H1 (cell line): ENCODE measurements at regions not wholly inside any gene's neighbourhood (a gene's known extent, or its start where the extent isn't known, plus 50 kb on each side); places are given as distances from the start of the nearest gene placed in this dataset.

Experiments used
- CTCF ChIA-PET: fragments of 300-600 bp; sonication (Branson Sonifier 250); formaldehyde crosslinking; loops from one replicate; lab custom pipeline; 2021; ENCODE audit not compliant: partially characterized antibody; lab: Charles Lee
- POLR2A ChIA-PET: fragments of 300-600 bp; sonication (Branson Sonifier 250); formaldehyde crosslinking; loops from one replicate; lab custom pipeline; 2021; ENCODE audit warnings: inconsistent platforms; ENCODE audit not compliant: partially characterized antibody; lab: Charles Lee
- DNase-seq, 2 experiments: peaks; one replicate each; pipeline versions ENCODE4 v3.0.0 to v3.0.0-alpha.2; 2010 to 2022; ENCODE audit warnings: low spot score in 2 of 2, low read depth in 1 of 2, mixed read lengths in 1 of 2
- FAIRE-seq: peaks from 2 replicates; lab custom pipeline; 2011; peaks lifted over from hg19 to GRCh38; lab: Jason Lieb, UNC
- H2AFZ ChIP-seq: 2 replicates; pipeline ENCODE4 v1.8.1; 2012; ENCODE audit warnings: low read length, inconsistent platforms
- H2AK5ac ChIP-seq: 2 replicates; pipeline ENCODE4 v1.6.1; 2013; ENCODE audit warnings: low read depth, low read length
- H2BK120ac ChIP-seq: replicated peaks from 2 replicates; pipeline ENCODE3; 2013; ENCODE audit warnings: low read depth, low read length, inconsistent platforms
- H2BK12ac ChIP-seq: 2 replicates; pipeline ENCODE4 v1.6.1; 2013; ENCODE audit warnings: low read depth, low read length
- H2BK15ac ChIP-seq: 2 replicates; pipeline ENCODE4 v1.6.1; 2013; ENCODE audit warnings: low read length
- H2BK20ac ChIP-seq: 2 replicates; pipeline ENCODE4 v1.6.1; 2013; ENCODE audit warnings: low read length
- H2BK5ac ChIP-seq: 2 replicates; pipeline ENCODE4 v1.6.1; 2013; ENCODE audit warnings: low read depth, low read length
- H3K14ac ChIP-seq: 2 replicates; pipeline ENCODE4 v1.6.1; 2013; ENCODE audit warnings: inconsistent platforms; ENCODE audit not compliant: insufficient read length
- H3K18ac ChIP-seq: 2 replicates; pipeline ENCODE4 v1.6.1; 2013; ENCODE audit warnings: low read length; ENCODE audit errors: extremely low read depth
- H3K23ac ChIP-seq: 2 replicates; pipeline ENCODE4 v1.6.1; 2013; ENCODE audit warnings: inconsistent platforms; ENCODE audit not compliant: insufficient read length
- H3K23me2 ChIP-seq: 2 replicates; pipeline ENCODE4 v1.6.1; 2013; ENCODE audit warnings: low read depth, low read length
- H3K27ac ChIP-seq: 2 replicates; pipeline ENCODE4 v1.6.1; 2011; ENCODE audit warnings: low read depth, low read length, inconsistent platforms
- H3K27me3 ChIP-seq, 4 experiments: replicated peaks in 1 of 4; 1 replicate in 1 of 4; 2 replicates in 3 of 4; pipeline versions ENCODE4 v1.6.1 to v1.8.1; 2011 to 2013; ENCODE audit warnings: low read length in 3 of 4, mild to moderate bottlenecking in 3 of 4, inconsistent platforms in 2 of 4, mixed read lengths in 2 of 4, moderate library complexity in 1 of 4; ENCODE audit not compliant: control insufficient read depth in 3 of 4, insufficient read depth in 3 of 4; ENCODE audit errors: extremely low read depth in 1 of 4
- H3K36me3 ChIP-seq, 4 experiments: 2 replicates each; pipeline versions ENCODE4 v1.6.1 to v1.8.1; 2011 to 2013; ENCODE audit warnings: mild to moderate bottlenecking in 4 of 4, low read length in 3 of 4, moderate library complexity in 2 of 4, control low read depth in 1 of 4, inconsistent platforms in 1 of 4; ENCODE audit not compliant: insufficient read depth in 4 of 4, control insufficient read depth in 2 of 4
- H3K4ac ChIP-seq: replicated peaks from 2 replicates; pipeline ENCODE3; 2013; ENCODE audit warnings: low read length, low read depth, mixed read lengths, inconsistent platforms; ENCODE audit not compliant: insufficient read length
- H3K4me1 ChIP-seq, 4 experiments: replicated peaks in 1 of 4; 1 replicate in 1 of 4; 2 replicates in 3 of 4; pipeline versions ENCODE4 v1.6.1 to v1.8.1; 2011 to 2013; ENCODE audit warnings: low read length in 3 of 4, inconsistent platforms in 2 of 4, mixed read lengths in 1 of 4; ENCODE audit not compliant: insufficient read depth in 4 of 4, control insufficient read depth in 3 of 4
- H3K4me2 ChIP-seq, 2 experiments: 2 replicates each; pipeline versions ENCODE4 v1.6.1 to v1.8.1; 2011 to 2013; ENCODE audit warnings: low read depth in 2 of 2, low read length in 2 of 2, control low read depth in 1 of 2, inconsistent platforms in 1 of 2, mild to moderate bottlenecking in 1 of 2; ENCODE audit not compliant: insufficient read depth in 1 of 2
- H3K4me3 ChIP-seq, 4 experiments: fragments of 200-600, 300-600 bp in 1 of 4; sonication (generic), shearing (Covaris generic), sonication (Bioruptor Twin) in 1 of 4; 2 replicates each; pipeline versions ENCODE4 v1.5.1 to v1.8.1; 2011 to 2016; ENCODE audit warnings: low read length in 4 of 4, low read depth in 3 of 4, control low read depth in 2 of 4, inconsistent platforms in 2 of 4, mild to moderate bottlenecking in 2 of 4, mixed read lengths in 1 of 4, moderate library complexity in 1 of 4; ENCODE audit not compliant: insufficient read depth in 2 of 4; ENCODE audit errors: extremely low read depth in 1 of 4
- H3K56ac ChIP-seq: replicated peaks from 2 replicates; pipeline ENCODE3; 2013; ENCODE audit warnings: low read depth, mild to moderate bottlenecking, mixed read lengths, low read length, inconsistent platforms; ENCODE audit not compliant: insufficient read length
- H3K79me1 ChIP-seq: 2 replicates; pipeline ENCODE4 v1.6.1; 2013; ENCODE audit warnings: low read depth, low read length, control low read depth
- H3K79me2 ChIP-seq, 2 experiments: 2 replicates each; pipeline versions ENCODE4 v1.6.1 to v1.8.1; 2012 to 2013; ENCODE audit warnings: low read length in 2 of 2, mild to moderate bottlenecking in 2 of 2, inconsistent platforms in 1 of 2; ENCODE audit not compliant: insufficient read depth in 2 of 2, control insufficient read depth in 1 of 2
- H3K9ac ChIP-seq, 4 experiments: replicated peaks in 1 of 4; 1 replicate in 1 of 4; 2 replicates in 3 of 4; pipeline versions ENCODE4 v1.6.1 to v1.8.1; 2011 to 2013; ENCODE audit warnings: low read depth in 3 of 4, low read length in 3 of 4, control low read depth in 2 of 4, mild to moderate bottlenecking in 2 of 4, moderate library complexity in 2 of 4, inconsistent platforms in 1 of 4; ENCODE audit errors: extremely low read depth in 1 of 4
- H3K9me3 ChIP-seq, 2 experiments: 2 replicates each; pipeline versions ENCODE4 v1.6.1 to v1.8.1; 2012 to 2013; ENCODE audit warnings: mild to moderate bottlenecking in 2 of 2, moderate library complexity in 2 of 2, control low read depth in 1 of 2, inconsistent platforms in 1 of 2, low read depth in 1 of 2, low read length in 1 of 2, mixed read lengths in 1 of 2; ENCODE audit not compliant: insufficient read depth in 2 of 2
- H4K20me1 ChIP-seq, 2 experiments: replicated peaks in 1 of 2; 2 replicates each; pipeline versions ENCODE3 to v1.8.1; 2011 to 2013; ENCODE audit warnings: inconsistent platforms in 2 of 2, low read length in 2 of 2, mild to moderate bottlenecking in 1 of 2; ENCODE audit not compliant: insufficient read depth in 2 of 2, control insufficient read depth in 1 of 2
- H4K5ac ChIP-seq: 2 replicates; pipeline ENCODE4 v1.6.1; 2013; ENCODE audit warnings: low read length, low read depth, mixed read lengths, inconsistent platforms; ENCODE audit not compliant: insufficient read length
- H4K8ac ChIP-seq: 2 replicates; pipeline ENCODE4 v1.8.0; 2013; ENCODE audit warnings: mild to moderate bottlenecking, moderate library complexity, low read length, inconsistent platforms; ENCODE audit not compliant: insufficient read depth; ENCODE audit errors: extremely low read depth
- H4K91ac ChIP-seq: replicated peaks from 2 replicates; pipeline ENCODE3; 2013; ENCODE audit warnings: low read length, mixed read lengths, inconsistent platforms; ENCODE audit not compliant: insufficient read length
- ATF3 ChIP-seq: IDR thresholded peaks from 2 replicates; pipeline ENCODE4 v1.6.1; 2011; ENCODE audit warnings: low read depth, mild to moderate bottlenecking, low read length; ENCODE audit not compliant: insufficient read depth
- CHD1 ChIP-seq: IDR thresholded peaks from 2 replicates; pipeline ENCODE4 v1.6.1; 2012; ENCODE audit warnings: low read depth, low read length, improper control_type of control experiment
- CTBP2 ChIP-seq: IDR thresholded peaks from 2 replicates; pipeline ENCODE4 v1.7.0; 2011; ENCODE audit warnings: borderline replicate concordance, mild to moderate bottlenecking, moderate library complexity, mixed read lengths, low read length; ENCODE audit not compliant: insufficient read depth, insufficient read length
- GTF2F1 ChIP-seq: IDR thresholded peaks from 2 replicates; pipeline ENCODE4 v1.6.1; 2012; ENCODE audit warnings: low read depth, low read length, improper control_type of control experiment, borderline replicate concordance
- ZNF274 ChIP-seq: IDR thresholded peaks from 2 replicates; pipeline ENCODE4 v1.7.0; 2012; ENCODE audit warnings: low read length, borderline replicate concordance; ENCODE audit errors: extremely low read depth
- WGBS, 2 experiments: shearing (Covaris generic) in 1 of 2; methylation state at CpG; one replicate each; pipeline versions ENCODE4 v1.1.6 to v1.1.7; 2013 to 2015; ENCODE audit warnings: low lambda C conversion rate in 2 of 2, mixed read lengths in 2 of 2, inconsistent platforms in 1 of 2, low coverage in 1 of 2, missing lambda C conversion rate in 1 of 2; ENCODE audit not compliant: insufficient replicate concordance in 2 of 2, insufficient coverage in 1 of 2, insufficient read length in 1 of 2; ENCODE audit errors: extremely low coverage in 1 of 2, missing lambda C conversion rate in 1 of 2; 5-methylcytosine and 5-hydroxymethylcytosine counted together

- no peak overlapping the region for H2BK15ac ChIP-seq
- H3K4me1 ChIP-seq: peaks cover 0 to 2% (median 0%) of the 10 kb centered on the region in 4 experiments; a peak in 1 of 7 replicates
- no peak overlapping the region for H3K4me2 ChIP-seq
- H4K5ac ChIP-seq: no peak overlapping the region
- no peak overlapping the region for H3K9ac ChIP-seq
- H3K56ac ChIP-seq: no peak overlapping the region
- 88% methylated on average over 9 of the region's 9 CpGs; no CpG with 5 or more reads in 1 of the 2 experiments for WGBS, 2 experiments
- H3K23ac ChIP-seq: no peak overlapping the region
- no peaks in the 10 kb centered on the region for H3K23me2 ChIP-seq
- DNase-seq (no peak), FAIRE-seq (no peak)
- no peak overlapping the region for H2BK20ac ChIP-seq
- H2AK5ac ChIP-seq: no peak overlapping the region
- no peak overlapping the region for H2BK5ac ChIP-seq
- no peaks in the 10 kb centered on the region; a peak in 1 of 8 replicates for H3K36me3 ChIP-seq
- no peak overlapping the region for H3K4me3 ChIP-seq
- CTCF ChIA-PET: interaction anchor here (0.5 to 2.3 kb wide), 2 partner anchors 15 to 22 kb away, joined by 5 to 7 read pairs; no protein-coding TSS in a partner anchor
- no peak overlapping the region for H3K18ac ChIP-seq
- H3K4ac ChIP-seq: no peak overlapping the region
- H3K27ac ChIP-seq: no peak overlapping the region
- no peaks in the 10 kb centered on the region for H4K20me1 ChIP-seq
- H2BK12ac ChIP-seq: no peak overlapping the region
- no peak overlapping the region for H4K8ac ChIP-seq
- H3K9me3 ChIP-seq: peaks cover 5% of the 10 kb centered on the region in 2 experiments; a peak in 1 of 4 replicates
- H2BK120ac ChIP-seq: no peak overlapping the region
- H3K79me2 ChIP-seq: no peaks in the 10 kb centered on the region
- no peak overlapping the region for H2AFZ ChIP-seq
- POLR2A ChIA-PET: no interaction called here
- H3K79me1 ChIP-seq: no peaks in the 10 kb centered on the region
- no peak overlapping the region for H3K14ac ChIP-seq
- H4K91ac ChIP-seq: no peak overlapping the region
- H3K27me3 ChIP-seq: no peaks in the 10 kb centered on the region
- TF ChIP-seq CHD1: no peak
- TF ChIP-seq ATF3: no peak
- TF ChIP-seq ZNF274: no peak
- TF ChIP-seq CTBP2: no peak
- no peak for TF ChIP-seq GTF2F1
These were observed 120.4 kb upstream of the IRX6 start for GRCh38 chr16:55203570-55203969.
